ENCODE measurements at regions not wholly inside any gene's neighbourhood (a gene's known extent, or its start where the extent isn't known, plus 50 kb on each side); places are given as distances from the start of the nearest gene placed in this dataset.

DNA sequence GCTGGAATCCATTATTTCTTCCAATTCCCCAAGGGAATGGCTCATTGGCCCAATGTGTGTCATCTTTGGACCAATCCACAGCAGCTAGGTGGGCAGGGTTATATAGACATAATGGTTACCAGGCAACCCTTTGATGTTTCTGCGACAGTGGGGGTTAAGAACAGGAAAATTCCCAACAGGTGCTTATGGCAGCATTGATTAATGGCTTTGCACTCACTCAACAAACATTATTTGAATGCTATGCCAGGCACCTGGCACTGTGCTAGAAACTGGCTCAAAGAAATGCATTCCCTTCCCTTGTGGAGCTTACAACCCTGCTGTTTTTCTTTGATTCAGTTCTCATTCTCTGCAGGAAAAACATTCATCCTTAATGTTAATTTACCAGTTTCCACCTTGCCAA, 1221.0 kb downstream of the AACS start:
- TF ChIP-seq POLR2AphosphoS5 (IDR thresholded peaks at IDR 0.05; ENCODE audit: insufficient read depth, low read depth, low read length) (no peak), JUN (IDR thresholded peaks at IDR 0.05; ENCODE audit: borderline replicate concordance, insufficient read depth, insufficient read length, low read depth) (no peak), MYC (IDR thresholded peaks at IDR 0.05; ENCODE audit: low read depth, low read length) (no peak), GATA2 (IDR thresholded peaks at IDR 0.05; ENCODE audit: insufficient read depth, insufficient read length, low read depth, low read length) (no peak), CTCF (IDR thresholded peaks at IDR 0.05; ENCODE audit: extremely low read depth in 1 of 2, insufficient read depth in 1 of 2, low read depth in 1 of 2, low read length in 2 of 2) (no peak), POLR2A (IDR thresholded peaks at IDR 0.05; ENCODE audit: low read depth, low read length) (no peak), EZH2 (IDR thresholded peaks at IDR 0.05; ENCODE audit: borderline replicate concordance, low read depth, low read length, severe bottlenecking) (no peak)
- no peak overlapping the region for H3K27ac ChIP-seq (ENCODE audit: insufficient read depth, low read depth, low read length)
- no peak for DNase-seq (ENCODE audit: low read depth, low spot score)
- no peak overlapping the region for H2AFZ ChIP-seq (ENCODE audit: low read depth, low read length)
- peaks cover 2% of the 10 kb centered on the region for H3K9me3 ChIP-seq (replicated peaks; ENCODE audit: control insufficient read depth, insufficient read depth, low read length)
- H3K36me3 ChIP-seq (ENCODE audit: control insufficient read depth in 2 of 2, extremely low read depth in 1 of 2, insufficient read depth in 2 of 2, low read length in 2 of 2) = no peaks in the 10 kb centered on the region
- no peaks in the 10 kb centered on the region for H3K79me2 ChIP-seq (ENCODE audit: control insufficient read depth, insufficient read depth, low read length)
- no peak for FAIRE-seq
- BruUV-seq (replicated peaks) = no TSS peak
- H3K4me1 ChIP-seq (ENCODE audit: control insufficient read depth, extremely low read depth, insufficient read depth, low read length) = no peaks in the 10 kb centered on the region
- CTCF ChIA-PET = no interaction called here
- H3K4me3 ChIP-seq (replicated peaks in 1 of 3; ENCODE audit: insufficient read depth in 1 of 3, low read depth in 1 of 3, low read length in 3 of 3) = no peak overlapping the region
- H3K27me3 ChIP-seq (ENCODE audit: control insufficient read depth in 2 of 2, insufficient read depth in 2 of 2, low read length in 2 of 2) = no peaks in the 10 kb centered on the region
- dilution Hi-C loops (cut with MboI; ENCODE audit: extremely low pct_ligation_motif_present, low sequenced_read_pairs) (no loop called here), intact Hi-C loops (cut with micrococcal nuclease) (no loop called here)
- no peaks in the 10 kb centered on the region for H4K20me1 ChIP-seq (replicated peaks; ENCODE audit: control insufficient read depth, extremely low read depth, insufficient read depth, low read length)
- no peak overlapping the region for H3K4me2 ChIP-seq (ENCODE audit: insufficient read depth, low read length)
- no peaks in the 10 kb centered on the region for H3K9me1 ChIP-seq (replicated peaks; ENCODE audit: control insufficient read depth, extremely low read depth, insufficient read depth, low read length)
- POLR2A ChIA-PET = no interaction called here
- H3K9ac ChIP-seq (replicated peaks; ENCODE audit: extremely low read depth, insufficient read depth, low read length) = no peak overlapping the region

DNA sequence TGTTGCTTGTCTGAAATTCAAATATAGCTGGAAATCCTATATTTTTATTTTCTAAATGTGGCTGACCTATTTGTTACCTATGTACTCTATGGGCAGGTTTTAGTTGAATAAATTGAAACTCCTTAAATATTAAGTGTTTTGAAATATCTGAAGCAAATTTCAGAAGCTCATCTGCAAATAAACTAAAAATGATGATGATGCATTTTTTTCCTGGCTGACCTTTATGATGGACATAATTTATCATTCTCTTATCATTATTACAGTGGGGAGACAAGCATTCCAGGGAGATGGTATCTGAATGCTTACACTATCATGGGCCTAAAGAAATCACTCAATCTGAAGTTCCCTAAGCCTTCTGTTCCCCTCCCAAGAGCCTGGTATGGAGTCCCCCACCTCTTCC, 1225.2 kb downstream of the AACS start:
- Histone ChIP-seq H3K4me2 (ENCODE audit: insufficient read depth, low read length) (no peak overlapping the region), H3K9me1 (replicated peaks; ENCODE audit: control insufficient read depth, extremely low read depth, insufficient read depth, low read length) (no peaks in the 10 kb centered on the region), H3K36me3 (ENCODE audit: control insufficient read depth in 2 of 2, extremely low read depth in 1 of 2, insufficient read depth in 2 of 2, low read length in 2 of 2) (no peaks in the 10 kb centered on the region), H3K27me3 (ENCODE audit: control insufficient read depth in 2 of 2, insufficient read depth in 2 of 2, low read length in 2 of 2) (no peaks in the 10 kb centered on the region), H2AFZ (ENCODE audit: low read depth, low read length) (no peak overlapping the region), H3K4me3 (replicated peaks in 1 of 3; ENCODE audit: insufficient read depth in 1 of 3, low read depth in 1 of 3, low read length in 3 of 3) (no peak overlapping the region), H3K9me3 (replicated peaks; ENCODE audit: control insufficient read depth, insufficient read depth, low read length) (no peaks in the 10 kb centered on the region), H3K4me1 (ENCODE audit: control insufficient read depth, extremely low read depth, insufficient read depth, low read length) (no peaks in the 10 kb centered on the region), H4K20me1 (replicated peaks; ENCODE audit: control insufficient read depth, extremely low read depth, insufficient read depth, low read length) (no peaks in the 10 kb centered on the region), H3K9ac (replicated peaks; ENCODE audit: extremely low read depth, insufficient read depth, low read length) (no peak overlapping the region), H3K27ac (ENCODE audit: insufficient read depth, low read depth, low read length) (no peak overlapping the region), H3K79me2 (ENCODE audit: control insufficient read depth, insufficient read depth, low read length) (no peaks in the 10 kb centered on the region)
- no peak for FAIRE-seq
- intact Hi-C loops (cut with micrococcal nuclease) = no loop called here
- POLR2A ChIA-PET = no interaction called here
- BruUV-seq (replicated peaks) = no TSS peak
- dilution Hi-C loops (cut with MboI; ENCODE audit: extremely low pct_ligation_motif_present, low sequenced_read_pairs) = no loop called here
- CTCF ChIA-PET = no interaction called here
- no peak for DNase-seq (ENCODE audit: low read depth, low spot score)
- no peak for TF ChIP-seq POLR2A (IDR thresholded peaks at IDR 0.05; ENCODE audit: low read depth, low read length)
- TF ChIP-seq, protein P1, sequence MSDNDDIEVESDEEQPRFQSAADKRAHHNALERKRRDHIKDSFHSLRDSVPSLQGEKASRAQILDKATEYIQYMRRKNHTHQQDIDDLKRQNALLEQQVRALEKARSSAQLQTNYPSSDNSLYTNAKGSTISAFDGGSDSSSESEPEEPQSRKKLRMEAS (IDR thresholded peaks at IDR 0.05; ENCODE audit: insufficient read depth, insufficient read length) = no peak
- TF ChIP-seq GATA2 (IDR thresholded peaks at IDR 0.05; ENCODE audit: insufficient read depth, insufficient read length, low read depth, low read length) = no peak
- no peak for TF ChIP-seq MYC (IDR thresholded peaks at IDR 0.05; ENCODE audit: low read depth, low read length)
- no peak for TF ChIP-seq EZH2 (IDR thresholded peaks at IDR 0.05; ENCODE audit: borderline replicate concordance, low read depth, low read length, severe bottlenecking)
- no peak for TF ChIP-seq CTCF (IDR thresholded peaks at IDR 0.05; ENCODE audit: extremely low read depth in 1 of 2, insufficient read depth in 1 of 2, low read depth in 1 of 2, low read length in 2 of 2)
- no peak for TF ChIP-seq POLR2AphosphoS5 (IDR thresholded peaks at IDR 0.05; ENCODE audit: insufficient read depth, low read depth, low read length)
- no peak for TF ChIP-seq JUN (IDR thresholded peaks at IDR 0.05; ENCODE audit: borderline replicate concordance, insufficient read depth, insufficient read length, low read depth)
- no peak for TF ChIP-seq FOS (IDR thresholded peaks at IDR 0.05; ENCODE audit: borderline replicate concordance, insufficient read depth, low read length)

Data from endothelial cell of umbilical vein (primary cell).